Stimulated activated CD4-positive, alpha-beta T cell treated with anti-CD3 and anti-CD28 coated beads, Interleukin-2, amount 100 ng/mL, for 48 hours (primary cell): ENCODE measurements at regions not wholly inside any gene's neighbourhood (a gene's known extent, or its start where the extent isn't known, plus 50 kb on each side); places are given as distances from the start of the nearest gene placed in this dataset.

Experiments
- DNase-seq, 2 donors: peaks; one replicate each; pipeline ENCODE4 v3.0.0-alpha.2; 2020

GRCh38 chr1:184329245-184329953 lies 57.4 kb upstream of the C1orf21 start:
- DNase-seq = no peak

DNA sequence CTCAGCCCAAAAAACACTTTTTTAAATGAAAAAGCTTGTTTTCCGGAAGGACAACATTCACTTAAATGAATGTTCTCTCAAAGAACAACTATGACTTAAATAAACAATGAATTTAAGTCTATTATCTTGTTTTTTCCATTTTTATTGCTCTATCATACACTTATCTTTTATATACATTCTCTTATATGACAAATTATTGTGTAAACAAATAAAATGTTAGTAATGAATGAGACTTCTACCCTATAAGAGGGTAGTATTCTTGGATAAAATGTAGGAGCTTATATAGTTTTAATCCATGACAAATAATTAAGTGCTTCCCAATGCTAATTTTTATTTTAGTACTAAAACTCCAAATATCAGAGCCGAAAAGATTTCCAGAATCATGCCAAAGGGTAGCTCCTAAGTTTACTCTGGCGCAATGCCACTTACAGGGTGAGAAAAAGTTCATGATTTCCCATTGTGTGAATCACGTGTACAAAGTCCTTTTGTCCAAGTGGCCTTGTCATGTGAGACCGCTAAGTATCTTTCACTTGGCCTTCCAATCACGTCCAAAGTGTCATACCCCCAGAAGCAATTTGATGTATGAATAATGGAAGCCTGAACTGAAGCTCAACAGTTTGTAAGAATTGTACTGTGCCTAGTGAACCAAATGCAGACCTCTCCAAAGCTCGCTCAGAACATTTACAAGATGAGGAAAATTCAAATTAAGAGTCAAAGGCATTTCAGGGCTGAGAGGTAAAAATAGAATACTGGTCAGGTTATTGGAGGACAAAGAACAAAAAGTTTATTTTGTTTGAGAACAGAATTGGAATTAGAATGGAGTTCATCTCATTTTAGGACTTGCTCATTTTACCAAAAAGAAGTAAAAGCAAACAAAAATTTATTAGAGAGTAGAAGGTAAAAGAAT lies 56.6 kb upstream of the C1orf21 start:
- DNase-seq = no peak

DNA sequence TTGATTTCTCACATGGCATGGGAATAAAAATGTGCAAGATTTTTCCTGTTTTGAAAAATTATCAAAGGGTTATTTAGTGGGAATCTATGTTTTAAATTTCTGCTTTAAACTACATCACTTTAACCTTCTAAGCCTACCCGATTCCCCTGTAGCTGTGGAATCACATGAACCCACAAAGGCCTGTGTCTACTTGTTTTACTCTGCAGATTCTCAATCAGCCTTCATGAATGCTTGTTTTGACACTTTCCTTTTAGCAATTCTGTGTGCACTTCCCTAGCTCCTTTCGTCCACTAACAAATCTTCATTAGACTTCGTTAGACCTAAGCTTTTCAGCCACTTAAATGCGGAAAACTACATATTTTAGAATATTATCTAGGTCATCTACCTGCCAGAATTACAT lies 56.0 kb upstream of the C1orf21 start:
- DNase-seq = no peak
